ENCODE measurements at regions not wholly inside any gene's neighbourhood (a gene's known extent, or its start where the extent isn't known, plus 50 kb on each side); places are given as distances from the start of the nearest gene placed in this dataset.

DNA sequence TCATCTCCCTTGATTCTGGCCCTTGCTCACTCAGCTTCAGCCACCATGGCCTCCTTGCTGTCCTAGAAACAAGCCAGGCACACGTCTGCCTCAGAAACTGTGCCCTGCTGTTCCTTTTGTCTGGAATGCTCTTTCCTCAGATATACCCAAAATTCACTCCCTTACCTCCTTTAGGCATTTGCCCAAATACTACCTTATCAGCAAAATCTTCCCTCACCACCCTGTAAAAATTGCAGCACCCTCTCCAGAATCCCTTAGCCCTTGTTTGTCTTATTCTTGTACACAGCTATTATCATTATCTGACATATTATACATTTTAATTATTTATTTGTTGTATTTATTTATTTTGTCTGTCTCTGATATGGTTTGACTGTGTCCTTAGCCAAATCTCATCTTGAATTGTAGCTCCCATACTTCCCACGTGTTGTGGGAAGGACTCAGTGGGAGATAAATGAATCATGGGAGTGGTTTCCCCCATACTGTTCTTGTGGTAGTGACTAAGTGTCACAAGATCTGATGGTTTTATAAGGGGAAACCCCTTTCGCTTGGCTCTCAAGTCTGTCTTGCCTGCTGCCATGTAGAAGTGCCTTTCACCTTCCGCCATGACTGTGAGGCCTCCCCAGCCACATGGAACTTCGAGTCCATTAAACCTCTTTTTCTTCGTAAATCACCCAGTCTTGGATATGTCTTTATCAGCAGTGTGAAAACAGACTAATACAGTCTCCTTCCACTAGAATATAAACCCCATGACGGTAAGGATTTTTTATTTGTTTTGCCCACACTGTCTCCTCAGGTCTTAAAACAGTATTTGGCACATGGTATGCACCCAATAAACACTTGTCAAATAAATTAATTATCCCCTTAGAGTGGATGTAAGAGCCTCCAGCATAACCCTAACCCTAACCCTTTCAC, 60.0 kb upstream of the STT3B start:
- TF ChIP-seq, protein P1, sequence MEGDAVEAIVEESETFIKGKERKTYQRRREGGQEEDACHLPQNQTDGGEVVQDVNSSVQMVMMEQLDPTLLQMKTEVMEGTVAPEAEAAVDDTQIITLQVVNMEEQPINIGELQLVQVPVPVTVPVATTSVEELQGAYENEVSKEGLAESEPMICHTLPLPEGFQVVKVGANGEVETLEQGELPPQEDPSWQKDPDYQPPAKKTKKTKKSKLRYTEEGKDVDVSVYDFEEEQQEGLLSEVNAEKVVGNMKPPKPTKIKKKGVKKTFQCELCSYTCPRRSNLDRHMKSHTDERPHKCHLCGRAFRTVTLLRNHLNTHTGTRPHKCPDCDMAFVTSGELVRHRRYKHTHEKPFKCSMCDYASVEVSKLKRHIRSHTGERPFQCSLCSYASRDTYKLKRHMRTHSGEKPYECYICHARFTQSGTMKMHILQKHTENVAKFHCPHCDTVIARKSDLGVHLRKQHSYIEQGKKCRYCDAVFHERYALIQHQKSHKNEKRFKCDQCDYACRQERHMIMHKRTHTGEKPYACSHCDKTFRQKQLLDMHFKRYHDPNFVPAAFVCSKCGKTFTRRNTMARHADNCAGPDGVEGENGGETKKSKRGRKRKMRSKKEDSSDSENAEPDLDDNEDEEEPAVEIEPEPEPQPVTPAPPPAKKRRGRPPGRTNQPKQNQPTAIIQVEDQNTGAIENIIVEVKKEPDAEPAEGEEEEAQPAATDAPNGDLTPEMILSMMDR (IDR thresholded peaks at IDR 0.05), result no peak
- TF ChIP-seq POLR2A (IDR thresholded peaks at IDR 0.05), result no peak
- TF ChIP-seq EP300 (IDR thresholded peaks at IDR 0.05), result no peak
